ENCODE measurements at regions not wholly inside any gene's neighbourhood (a gene's known extent, or its start where the extent isn't known, plus 50 kb on each side); places are given as distances from the start of the nearest gene placed in this dataset.
"Not testable (repeated sequence)": the region's sequence is repeated elsewhere in the genome, so short reads cannot be mapped to it uniquely, and the experiment has no call there.

GRCh38 chr15:77839970-77840905 lies 207.5 kb upstream of the LINGO1 start:
- no peak for DNase-seq (ENCODE audit: low spot score)

DNA sequence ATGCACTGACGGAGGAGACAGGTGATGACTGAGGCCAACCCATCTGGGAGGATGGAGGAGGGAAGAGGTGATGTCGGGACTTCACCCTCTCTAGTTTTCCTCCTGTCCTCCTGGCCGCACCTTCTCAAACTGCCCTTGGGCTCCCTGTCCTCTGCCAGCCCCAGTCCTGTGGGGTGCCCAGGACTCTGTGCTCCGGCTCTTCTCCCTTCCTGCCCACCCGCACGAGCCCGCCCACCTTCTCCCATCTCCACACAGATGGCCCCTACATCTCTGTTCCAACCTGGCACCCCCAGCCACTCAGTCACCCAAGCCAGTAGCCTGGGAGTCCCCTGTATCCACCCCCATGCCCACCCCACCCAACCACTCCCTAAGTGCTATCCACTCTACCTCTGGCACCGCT lies 206.7 kb upstream of the LINGO1 start:
- no peak for DNase-seq (ENCODE audit: low spot score)

- no peak for DNase-seq (ENCODE audit: low spot score)
Observed at GRCh38 chr15:77838595-77838994, 205.9 kb upstream of the LINGO1 start.

GRCh38 chr15:77838061-77838460 lies 205.3 kb upstream of the LINGO1 start:
- no peak for DNase-seq (ENCODE audit: low spot score)

DNA sequence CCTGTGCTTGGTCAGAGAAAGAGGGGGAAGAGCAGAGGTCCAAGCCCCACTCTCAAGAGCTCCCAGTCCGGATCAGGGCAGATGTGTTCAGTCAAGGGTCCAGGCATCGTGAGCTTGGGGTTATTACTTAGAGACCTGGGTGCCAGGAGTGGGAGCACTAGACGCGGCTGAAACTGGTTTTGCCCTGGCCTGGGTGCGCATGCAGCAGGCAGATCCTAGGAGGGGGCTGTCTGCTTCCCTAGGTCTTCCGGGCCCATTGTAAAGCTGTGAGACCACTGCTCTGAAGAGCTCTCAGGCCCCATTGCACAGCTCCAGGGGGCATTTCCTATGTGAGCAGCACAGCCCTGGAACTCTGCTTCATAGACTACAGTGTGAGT lies 204.9 kb upstream of the LINGO1 start:
- no peak for DNase-seq (ENCODE audit: low spot score)

DNA sequence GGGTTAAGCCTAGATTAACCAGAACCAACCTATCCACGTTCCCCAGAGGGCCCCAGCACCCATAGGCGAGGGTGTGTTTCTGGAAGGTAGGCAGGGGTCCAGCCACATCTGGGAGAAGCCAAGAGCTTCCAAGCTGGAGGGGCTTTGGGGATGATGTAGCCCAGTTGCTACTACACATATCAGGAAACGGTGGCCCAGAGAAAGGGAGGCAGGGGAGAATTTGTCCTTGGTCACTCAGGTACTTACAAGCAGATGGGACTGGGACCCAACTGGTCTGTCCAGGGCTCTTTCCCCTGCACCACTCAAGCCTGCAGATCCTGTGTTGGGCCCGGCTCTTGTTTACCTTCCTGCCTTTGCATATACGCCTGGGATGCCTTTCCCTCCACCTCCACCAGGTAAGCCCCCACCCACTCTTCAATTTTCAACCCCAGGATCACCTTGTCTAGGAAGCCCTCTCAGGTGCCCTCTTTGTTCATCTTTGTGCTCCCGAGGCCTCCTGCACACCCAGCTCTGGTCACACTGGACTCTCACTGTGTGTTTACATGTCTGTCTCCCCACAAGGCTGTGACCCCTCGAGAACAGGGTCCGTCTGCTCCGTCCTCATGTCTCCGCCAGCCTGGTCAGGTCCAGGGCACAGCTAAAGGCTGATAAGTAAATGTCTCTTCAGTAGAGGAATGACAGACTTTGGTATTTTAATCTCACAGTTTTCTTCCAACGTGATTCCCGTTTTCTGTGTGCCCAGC lies 204.4 kb upstream of the LINGO1 start:
- DNase-seq (ENCODE audit: low spot score), result no peak

DNA sequence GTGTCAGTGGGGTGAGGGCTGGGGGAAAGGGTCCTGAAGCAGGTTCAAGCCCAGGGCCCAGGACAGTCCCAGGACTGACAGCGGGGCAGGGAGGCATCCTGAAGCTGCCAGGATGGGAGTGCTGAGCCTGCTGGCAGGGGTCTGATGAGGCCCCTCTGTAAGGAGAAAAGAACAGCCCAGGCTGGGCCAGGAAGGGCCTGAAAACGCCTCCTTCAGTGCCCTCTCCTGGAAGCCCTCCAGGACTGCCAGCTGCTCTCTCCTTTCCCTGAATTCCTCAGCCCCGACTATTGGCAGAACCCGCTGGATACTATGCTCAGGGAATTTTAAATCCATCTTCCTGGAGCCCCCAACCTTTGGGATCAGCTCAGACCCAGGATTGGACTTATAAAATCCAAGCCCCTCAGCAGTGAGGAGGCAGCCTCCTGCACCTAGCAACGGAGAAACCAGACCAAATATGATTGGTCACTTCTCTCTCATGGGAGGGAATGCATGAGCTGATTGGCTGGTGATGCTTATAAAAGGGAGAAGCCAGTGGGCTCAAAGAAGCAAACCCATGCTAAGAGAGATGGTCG lies 203.5 kb upstream of the LINGO1 start:
- no peak for DNase-seq (ENCODE audit: low spot score)

DNA sequence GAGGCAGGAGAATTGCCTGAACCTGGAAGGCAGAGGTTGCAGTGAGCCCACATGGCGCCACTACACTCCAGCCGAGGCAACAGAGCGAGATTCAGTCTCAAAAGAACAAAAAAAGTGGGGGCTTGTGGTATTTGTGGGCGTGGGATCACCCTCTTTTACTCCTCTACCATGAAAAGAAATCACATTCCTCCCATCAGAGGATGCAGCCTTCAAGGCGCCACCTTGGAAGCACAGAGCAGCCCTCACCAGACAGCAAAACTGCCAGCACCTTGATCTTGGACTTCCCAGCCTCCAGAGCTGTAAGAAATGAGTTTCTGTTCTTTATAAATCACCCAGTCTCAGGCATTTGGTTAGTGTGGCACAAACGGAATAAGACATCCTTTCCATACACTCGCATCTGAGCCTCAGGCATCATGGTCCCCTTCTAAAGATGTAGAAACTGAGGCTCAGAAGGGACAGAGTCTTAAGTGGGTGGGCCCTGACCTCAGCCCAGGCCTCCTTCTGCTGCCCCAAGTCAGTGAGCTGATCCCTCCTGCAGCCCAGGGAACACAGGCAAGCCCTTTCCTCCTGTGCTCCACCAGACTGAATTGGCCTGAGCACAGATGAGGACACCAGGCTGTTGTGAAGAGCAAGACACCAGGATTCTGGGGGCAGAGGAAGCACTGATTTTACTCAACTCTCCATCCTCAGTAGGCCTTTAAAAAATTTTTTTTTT lies 201.7 kb upstream of the LINGO1 start:
- no peak for DNase-seq (ENCODE audit: low spot score)

DNA sequence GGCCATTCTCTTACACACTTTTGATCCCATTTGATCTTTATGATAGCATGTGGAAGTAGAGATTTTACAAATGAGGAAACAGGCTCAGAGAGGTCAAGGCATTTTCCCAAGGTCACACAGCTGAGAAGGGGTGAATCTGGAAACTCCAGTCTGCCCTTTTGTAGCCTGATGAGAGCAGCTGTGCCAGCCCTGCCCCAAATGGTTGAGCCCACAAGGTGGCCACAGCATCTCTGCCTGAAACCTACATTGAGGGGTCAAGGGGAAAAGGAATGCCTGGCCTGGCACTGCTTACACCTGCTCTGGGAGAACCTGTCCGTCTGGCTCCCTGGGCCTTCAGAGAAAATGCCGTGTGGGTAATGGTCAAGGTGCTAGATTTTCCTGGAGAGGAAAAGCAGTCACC lies 200.2 kb upstream of the LINGO1 start:
- DNase-seq (ENCODE audit: low spot score), result no peak

DNA sequence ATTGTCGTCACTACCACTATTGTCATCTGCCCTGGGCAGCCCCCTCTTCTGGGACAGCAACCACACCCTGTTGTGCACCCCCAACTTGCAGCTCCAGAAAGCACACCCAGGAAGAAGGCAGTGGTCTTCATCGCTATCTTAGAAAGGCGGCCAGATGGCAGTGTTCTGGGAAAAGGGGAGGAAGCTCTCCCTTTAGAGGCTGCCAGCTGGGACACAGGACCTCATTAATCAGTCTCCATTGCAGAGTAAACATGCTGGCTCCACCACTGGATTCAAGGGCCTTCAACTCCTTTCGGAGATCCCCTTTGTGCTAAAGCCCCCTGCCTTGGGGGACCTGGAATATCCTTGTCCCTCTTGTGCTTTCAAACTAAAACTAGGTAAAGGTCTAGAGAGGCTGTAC lies 199.3 kb upstream of the LINGO1 start:
- no peak for DNase-seq (ENCODE audit: low spot score)

DNA sequence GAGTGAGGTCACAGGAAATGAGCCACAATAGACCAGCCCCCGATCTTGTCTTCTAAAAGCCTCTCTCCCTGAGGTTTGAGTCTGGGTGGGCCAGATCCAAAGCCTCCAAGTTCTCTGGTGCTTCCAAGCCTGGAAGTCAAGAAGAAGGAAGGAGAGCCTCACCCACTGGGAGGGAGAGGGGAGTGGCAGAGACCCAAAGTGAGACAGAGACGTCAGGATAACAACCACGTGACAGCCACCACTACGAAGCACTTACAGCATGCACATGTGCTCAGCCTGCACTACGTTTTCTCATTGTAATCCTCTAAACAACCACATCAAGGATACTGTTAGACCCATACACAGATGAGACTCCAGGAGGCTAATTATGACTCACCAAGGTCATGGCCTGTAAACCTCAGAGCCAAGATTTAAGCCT lies 197.3 kb upstream of the LINGO1 start:
- no peak for DNase-seq (ENCODE audit: low spot score)

DNA sequence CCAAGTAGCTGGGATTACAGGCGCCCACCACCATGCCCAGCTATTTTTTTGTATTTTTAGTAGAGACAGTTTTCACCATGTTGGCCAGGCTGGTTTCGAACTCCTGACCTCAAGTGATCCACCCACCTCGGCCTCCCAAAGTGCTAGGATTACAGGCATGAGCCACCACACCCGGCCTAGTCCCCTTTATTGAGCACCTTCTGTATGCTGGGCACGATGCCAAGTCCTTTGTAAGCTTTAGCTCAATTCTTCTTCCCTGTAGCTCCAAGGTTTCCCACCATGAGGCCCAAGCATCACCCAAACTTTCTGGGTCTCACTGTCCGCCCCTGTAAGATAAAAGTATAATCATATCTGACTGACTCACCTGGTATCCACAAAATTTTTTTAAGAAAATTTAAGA lies 196.6 kb upstream of the LINGO1 start:
- DNase-seq (ENCODE audit: low spot score), result not testable (repeated sequence)

- DNase-seq (ENCODE audit: low spot score), result no peak
Observed at GRCh38 chr15:77827860-77828259, 195.1 kb upstream of the LINGO1 start.

- no peak for DNase-seq (ENCODE audit: low spot score)
Observed at GRCh38 chr15:77826006-77826695, 193.4 kb upstream of the LINGO1 start.

GRCh38 chr15:77825546-77825945 lies 192.8 kb upstream of the LINGO1 start:
- DNase-seq (ENCODE audit: low spot score), result no peak

- no peak for DNase-seq (ENCODE audit: low spot score)
Observed at GRCh38 chr15:77825252-77825542, 192.5 kb upstream of the LINGO1 start.

DNA sequence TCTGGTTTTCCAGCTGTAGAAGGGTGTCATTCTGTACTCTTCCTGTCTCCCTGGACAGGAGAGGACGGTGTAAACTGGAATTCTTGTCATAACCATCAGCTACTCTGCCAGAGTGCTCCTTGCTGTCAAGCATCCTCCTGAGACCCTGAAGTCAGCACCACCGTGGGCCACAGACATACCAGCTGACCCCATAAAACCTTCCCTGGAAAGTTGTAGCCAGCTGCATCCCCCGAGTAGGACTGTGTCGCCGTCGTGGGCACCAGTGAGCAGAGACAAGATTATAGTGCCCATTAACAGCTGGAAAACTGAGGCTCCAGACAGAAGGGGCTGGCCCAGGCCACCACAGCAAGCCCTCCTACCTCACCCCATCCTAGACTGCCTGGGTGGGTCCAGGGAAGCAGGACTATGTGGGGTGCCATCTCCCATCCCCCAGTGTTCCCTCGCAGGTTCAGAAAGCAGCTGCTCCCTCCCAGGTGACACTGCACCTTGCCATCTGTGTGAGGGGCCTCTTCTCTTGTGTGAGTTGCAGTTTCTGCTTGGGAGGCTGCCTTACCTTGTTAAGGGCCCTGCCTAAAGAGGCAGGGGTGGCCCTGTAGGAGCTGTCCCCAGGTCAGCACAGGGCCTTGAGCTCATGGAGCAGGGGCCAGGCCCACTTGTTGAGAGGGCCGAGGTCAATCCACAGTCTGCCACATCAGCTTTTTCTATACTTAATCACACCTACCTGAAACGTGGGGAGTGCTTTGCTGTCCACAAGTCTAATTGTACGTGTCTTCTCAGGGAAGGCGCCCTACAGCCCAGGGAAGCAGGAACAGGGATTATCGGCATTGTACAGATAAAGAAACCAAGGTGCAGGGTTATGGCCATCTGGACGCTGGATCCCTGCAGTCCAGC lies 191.9 kb upstream of the LINGO1 start:
- DNase-seq (ENCODE audit: low spot score), result no peak

DNA sequence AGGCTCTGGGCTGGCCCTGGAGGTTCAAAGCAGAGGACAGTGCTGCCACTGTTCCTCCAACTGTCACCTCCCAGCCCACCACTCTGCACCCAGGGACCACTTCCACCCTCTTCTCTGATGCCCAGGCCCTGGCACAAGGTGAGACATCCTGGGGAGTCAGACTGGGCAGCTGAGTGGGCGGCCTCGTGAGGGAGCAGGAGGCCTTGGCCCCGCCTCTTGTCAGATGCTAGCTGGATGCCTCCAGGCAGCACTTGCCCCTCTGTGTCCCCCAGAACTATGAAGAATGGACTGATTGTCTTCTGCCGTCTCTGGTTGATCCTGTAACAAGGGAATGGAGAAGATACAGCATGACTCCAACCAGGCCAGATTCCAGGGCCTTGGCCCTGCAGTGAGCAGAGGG lies 191.0 kb upstream of the LINGO1 start:
- no peak for DNase-seq (ENCODE audit: low spot score)

DNA sequence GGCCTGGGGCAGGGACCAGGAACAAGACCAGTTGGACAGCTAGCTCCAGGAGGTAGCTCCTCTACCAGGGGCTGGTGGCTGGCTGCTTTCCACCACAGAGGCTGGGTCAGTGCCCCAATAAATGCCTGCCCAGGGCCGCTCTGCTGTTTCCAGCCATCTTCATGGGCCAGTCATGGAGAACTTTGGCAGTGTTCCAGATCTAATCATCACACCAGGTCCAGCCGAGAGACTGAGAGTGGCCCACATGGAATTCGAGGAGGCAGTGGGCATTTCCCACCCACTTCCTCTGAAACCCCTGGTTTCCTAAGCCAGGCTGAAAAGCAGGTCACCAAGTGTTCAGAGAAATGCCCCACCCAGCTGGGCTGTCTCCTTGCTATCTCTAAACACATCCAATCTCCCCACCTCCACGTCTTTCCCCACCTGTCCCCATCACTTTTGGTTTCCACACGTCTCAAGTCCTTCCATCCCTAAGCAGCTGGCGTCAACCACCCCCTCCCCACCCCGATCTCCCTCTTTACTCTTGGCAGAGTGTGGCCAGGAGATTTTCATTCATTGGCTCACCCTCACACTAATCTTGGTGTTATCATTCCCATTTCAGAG lies 190.0 kb upstream of the LINGO1 start:
- no peak for DNase-seq (ENCODE audit: low spot score)

DNA sequence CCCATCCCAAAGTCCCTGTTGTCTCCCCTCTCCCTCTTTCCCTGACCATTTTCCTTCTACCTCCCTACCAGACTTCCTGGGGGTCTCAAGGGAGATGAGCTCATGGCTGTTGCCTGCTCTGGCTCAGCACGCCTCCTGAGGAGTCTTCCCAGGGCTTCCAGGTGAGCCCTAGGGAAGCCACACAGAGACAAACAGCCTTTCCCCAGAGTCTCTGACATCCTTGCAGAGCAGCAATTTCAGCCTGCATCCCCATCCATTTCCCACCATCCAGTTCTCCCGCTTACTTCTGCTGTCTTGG lies 189.2 kb upstream of the LINGO1 start:
- no peak for DNase-seq (ENCODE audit: low spot score)
